NB4 (cell line): ENCODE measurements at regions not wholly inside any gene's neighbourhood (a gene's known extent, or its start where the extent isn't known, plus 50 kb on each side); places are given as distances from the start of the nearest gene placed in this dataset.

ENCODE experiments used
- POLR2A ChIP-seq: IDR thresholded peaks from 2 replicates; pipeline ENCODE4 v1.6.1; 2011; ENCODE audit warnings: mild to moderate bottlenecking; ENCODE audit not compliant: insufficient read length; ENCODE audit errors: extremely low read depth
- TF ChIP-seq, protein P1 (sequence below): IDR thresholded peaks from one replicate; pipeline ENCODE4 v1.5.1; 2012; ENCODE audit warnings: low read depth, low read length
- TF ChIP-seq, protein P2 (sequence below): IDR thresholded peaks from 2 replicates; pipeline ENCODE4 v1.6.1; 2011; ENCODE audit warnings: low read depth, low read length

DNA sequence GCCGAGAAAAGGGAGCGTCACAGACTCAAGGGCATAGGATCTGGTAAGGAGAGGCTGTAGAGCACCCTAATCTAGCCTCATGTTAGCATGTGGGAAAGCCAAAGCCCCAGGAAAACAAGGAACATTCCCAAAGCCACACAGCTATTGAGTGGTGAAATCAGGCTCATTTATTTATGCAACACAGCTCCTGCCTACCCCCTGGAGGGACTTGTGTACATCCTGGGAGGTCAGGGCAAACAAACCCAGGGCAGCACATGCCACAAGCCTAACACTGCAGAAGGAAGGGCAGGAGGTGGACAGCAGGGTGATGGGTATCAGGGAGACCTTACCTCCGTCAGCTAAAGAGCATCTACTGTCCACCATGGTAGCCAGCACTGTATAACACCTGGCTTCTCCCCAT lies 283.5 kb downstream of the RPLP1 start:
- TF ChIP-seq, protein P1, sequence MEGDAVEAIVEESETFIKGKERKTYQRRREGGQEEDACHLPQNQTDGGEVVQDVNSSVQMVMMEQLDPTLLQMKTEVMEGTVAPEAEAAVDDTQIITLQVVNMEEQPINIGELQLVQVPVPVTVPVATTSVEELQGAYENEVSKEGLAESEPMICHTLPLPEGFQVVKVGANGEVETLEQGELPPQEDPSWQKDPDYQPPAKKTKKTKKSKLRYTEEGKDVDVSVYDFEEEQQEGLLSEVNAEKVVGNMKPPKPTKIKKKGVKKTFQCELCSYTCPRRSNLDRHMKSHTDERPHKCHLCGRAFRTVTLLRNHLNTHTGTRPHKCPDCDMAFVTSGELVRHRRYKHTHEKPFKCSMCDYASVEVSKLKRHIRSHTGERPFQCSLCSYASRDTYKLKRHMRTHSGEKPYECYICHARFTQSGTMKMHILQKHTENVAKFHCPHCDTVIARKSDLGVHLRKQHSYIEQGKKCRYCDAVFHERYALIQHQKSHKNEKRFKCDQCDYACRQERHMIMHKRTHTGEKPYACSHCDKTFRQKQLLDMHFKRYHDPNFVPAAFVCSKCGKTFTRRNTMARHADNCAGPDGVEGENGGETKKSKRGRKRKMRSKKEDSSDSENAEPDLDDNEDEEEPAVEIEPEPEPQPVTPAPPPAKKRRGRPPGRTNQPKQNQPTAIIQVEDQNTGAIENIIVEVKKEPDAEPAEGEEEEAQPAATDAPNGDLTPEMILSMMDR = no peak
- TF ChIP-seq POLR2A = no peak
- TF ChIP-seq, protein P2, sequence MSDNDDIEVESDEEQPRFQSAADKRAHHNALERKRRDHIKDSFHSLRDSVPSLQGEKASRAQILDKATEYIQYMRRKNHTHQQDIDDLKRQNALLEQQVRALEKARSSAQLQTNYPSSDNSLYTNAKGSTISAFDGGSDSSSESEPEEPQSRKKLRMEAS = no peak
